NCI-H524 treated with DMSO at 0.1 percent for 48 hours (cell line): ENCODE measurements at regions not wholly inside any gene's neighbourhood (a gene's known extent, or its start where the extent isn't known, plus 50 kb on each side); places are given as distances from the start of the nearest gene placed in this dataset.

Experiments
- DNase-seq: peaks from one replicate; lab custom pipeline; 2025; lab: John Stamatoyannopoulos, UW

GRCh38 chr13:47433461-47434005, 536.7 kb upstream of the HTR2A start:
- DNase-seq = no peak

GRCh38 chr13:47426126-47426849, 529.4 kb upstream of the HTR2A start:
- no peak for DNase-seq

- no peak for DNase-seq
Observed at GRCh38 chr13:47421525-47421924, 524.7 kb upstream of the HTR2A start.

- DNase-seq = no peak
Observed at GRCh38 chr13:47420568-47420967, 523.7 kb upstream of the HTR2A start.

GRCh38 chr13:47420020-47420419, 523.2 kb upstream of the HTR2A start:
- no peak for DNase-seq

GRCh38 chr13:47418206-47418920, 521.5 kb upstream of the HTR2A start:
- DNase-seq = no peak

GRCh38 chr13:47417485-47417884, 520.6 kb upstream of the HTR2A start:
- no peak for DNase-seq

GRCh38 chr13:47415048-47415447, 518.2 kb upstream of the HTR2A start:
- no peak for DNase-seq

GRCh38 chr13:47413526-47413925, 516.7 kb upstream of the HTR2A start:
- no peak for DNase-seq

- DNase-seq = no peak
Observed at GRCh38 chr13:47413112-47413511, 516.3 kb upstream of the HTR2A start.

- DNase-seq = no peak
Observed at GRCh38 chr13:47409778-47410177, 512.9 kb upstream of the HTR2A start.

GRCh38 chr13:47408546-47409319, 511.9 kb upstream of the HTR2A start:
- DNase-seq = no peak

GRCh38 chr13:47407808-47408207, 511.0 kb upstream of the HTR2A start:
- no peak for DNase-seq

GRCh38 chr13:47399599-47399998, 502.7 kb upstream of the HTR2A start:
- no peak for DNase-seq

- DNase-seq = no peak
Observed at GRCh38 chr13:47397739-47398138, 500.9 kb upstream of the HTR2A start.

GRCh38 chr13:47396915-47397314, 500.1 kb upstream of the HTR2A start:
- no peak for DNase-seq

GRCh38 chr13:47374741-47375140, 477.9 kb upstream of the HTR2A start:
- DNase-seq = no peak

GRCh38 chr13:47372751-47373150, 475.9 kb upstream of the HTR2A start:
- DNase-seq = no peak

GRCh38 chr13:47351798-47352197, 454.9 kb upstream of the HTR2A start:
- no peak for DNase-seq

- no peak for DNase-seq
Observed at GRCh38 chr13:47350334-47351124, 453.7 kb upstream of the HTR2A start.

GRCh38 chr13:47349211-47349610, 452.4 kb upstream of the HTR2A start:
- DNase-seq = no peak
